D721Med (cell line): ENCODE measurements at regions not wholly inside any gene's neighbourhood (a gene's known extent, or its start where the extent isn't known, plus 50 kb on each side); places are given as distances from the start of the nearest gene placed in this dataset.

Experiments
- DNase-seq: peaks from one replicate; pipeline ENCODE4 v3.0.0; 2011; ENCODE audit warnings: low spot score; ENCODE audit not compliant: insufficient read length
- FAIRE-seq: peaks from 2 replicates; lab custom pipeline; 2011; peaks lifted over from hg19 to GRCh38; lab: Jason Lieb, UNC
- TF ChIP-seq, protein P1 (sequence below): IDR thresholded peaks from 2 replicates; pipeline ENCODE4 v1.5.1; 2012; ENCODE audit warnings: mild to moderate bottlenecking, control low read depth; ENCODE audit not compliant: insufficient read depth; ENCODE audit errors: missing control alignments

DNA sequence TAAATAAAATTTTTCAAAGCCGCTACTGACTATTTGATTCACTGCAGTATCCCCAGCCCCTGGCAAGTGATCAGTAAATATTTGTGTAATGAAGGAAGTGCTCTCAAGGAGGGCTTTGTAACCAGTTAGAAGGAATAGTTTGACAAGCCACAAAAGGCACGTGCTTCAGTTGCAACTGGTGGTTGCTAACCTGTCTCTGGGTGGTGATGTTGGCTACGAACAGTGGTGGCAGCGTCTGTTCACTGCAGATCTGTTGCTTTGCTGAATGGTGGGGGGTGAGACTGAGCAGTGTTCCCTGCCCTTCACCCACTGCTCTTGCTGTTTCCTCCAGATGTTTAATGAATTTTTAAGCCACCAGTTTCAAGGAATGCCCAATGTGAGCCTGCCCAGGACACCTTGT lies 73.9 kb upstream of the SIX2 start:
- no peak for DNase-seq
- TF ChIP-seq, protein P1, sequence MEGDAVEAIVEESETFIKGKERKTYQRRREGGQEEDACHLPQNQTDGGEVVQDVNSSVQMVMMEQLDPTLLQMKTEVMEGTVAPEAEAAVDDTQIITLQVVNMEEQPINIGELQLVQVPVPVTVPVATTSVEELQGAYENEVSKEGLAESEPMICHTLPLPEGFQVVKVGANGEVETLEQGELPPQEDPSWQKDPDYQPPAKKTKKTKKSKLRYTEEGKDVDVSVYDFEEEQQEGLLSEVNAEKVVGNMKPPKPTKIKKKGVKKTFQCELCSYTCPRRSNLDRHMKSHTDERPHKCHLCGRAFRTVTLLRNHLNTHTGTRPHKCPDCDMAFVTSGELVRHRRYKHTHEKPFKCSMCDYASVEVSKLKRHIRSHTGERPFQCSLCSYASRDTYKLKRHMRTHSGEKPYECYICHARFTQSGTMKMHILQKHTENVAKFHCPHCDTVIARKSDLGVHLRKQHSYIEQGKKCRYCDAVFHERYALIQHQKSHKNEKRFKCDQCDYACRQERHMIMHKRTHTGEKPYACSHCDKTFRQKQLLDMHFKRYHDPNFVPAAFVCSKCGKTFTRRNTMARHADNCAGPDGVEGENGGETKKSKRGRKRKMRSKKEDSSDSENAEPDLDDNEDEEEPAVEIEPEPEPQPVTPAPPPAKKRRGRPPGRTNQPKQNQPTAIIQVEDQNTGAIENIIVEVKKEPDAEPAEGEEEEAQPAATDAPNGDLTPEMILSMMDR: no peak
- no peak for FAIRE-seq

DNA sequence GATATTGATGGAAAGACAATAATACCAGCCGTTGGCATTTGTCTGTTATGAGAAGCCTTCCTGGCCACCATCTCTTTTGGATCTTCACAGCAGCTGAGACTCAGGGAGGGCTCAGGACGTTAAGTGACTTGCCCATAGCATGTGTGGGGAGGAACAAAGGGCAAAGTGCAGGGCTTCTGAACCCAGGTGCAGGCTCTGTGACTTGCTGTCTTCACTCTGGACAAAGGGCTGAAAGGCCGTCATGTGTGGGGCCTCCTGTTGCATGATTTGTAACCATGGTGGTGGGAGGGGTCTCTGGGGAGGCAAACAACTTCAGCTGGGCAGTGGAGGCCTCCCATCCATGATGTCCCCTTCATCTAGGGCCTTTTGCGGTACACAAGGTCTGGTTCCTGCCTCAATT lies 65.5 kb upstream of the SIX2 start:
- DNase-seq (no peak), FAIRE-seq (no peak)
- TF ChIP-seq, protein P1: no peak

DNA sequence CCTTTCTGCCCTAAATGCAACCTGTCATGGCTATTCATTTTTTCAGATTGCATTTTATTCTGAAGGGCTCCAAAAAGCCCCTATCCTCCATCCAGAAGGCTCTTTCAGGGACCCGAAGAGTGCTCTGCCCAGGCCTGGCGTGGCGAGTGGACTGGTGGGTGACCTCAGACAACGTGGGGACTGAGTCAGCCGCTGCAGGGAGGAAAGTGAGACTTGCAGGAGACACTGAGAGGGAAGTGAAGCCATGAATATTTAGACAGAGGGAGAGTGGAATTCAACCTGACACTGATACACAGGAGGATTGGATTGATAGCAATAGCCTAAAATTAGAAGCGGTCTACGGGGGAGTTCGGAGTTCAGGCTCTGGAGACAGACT lies 63.6 kb upstream of the SIX2 start:
- DNase-seq: no peak
- TF ChIP-seq, protein P1: no peak
- no peak for FAIRE-seq

DNA sequence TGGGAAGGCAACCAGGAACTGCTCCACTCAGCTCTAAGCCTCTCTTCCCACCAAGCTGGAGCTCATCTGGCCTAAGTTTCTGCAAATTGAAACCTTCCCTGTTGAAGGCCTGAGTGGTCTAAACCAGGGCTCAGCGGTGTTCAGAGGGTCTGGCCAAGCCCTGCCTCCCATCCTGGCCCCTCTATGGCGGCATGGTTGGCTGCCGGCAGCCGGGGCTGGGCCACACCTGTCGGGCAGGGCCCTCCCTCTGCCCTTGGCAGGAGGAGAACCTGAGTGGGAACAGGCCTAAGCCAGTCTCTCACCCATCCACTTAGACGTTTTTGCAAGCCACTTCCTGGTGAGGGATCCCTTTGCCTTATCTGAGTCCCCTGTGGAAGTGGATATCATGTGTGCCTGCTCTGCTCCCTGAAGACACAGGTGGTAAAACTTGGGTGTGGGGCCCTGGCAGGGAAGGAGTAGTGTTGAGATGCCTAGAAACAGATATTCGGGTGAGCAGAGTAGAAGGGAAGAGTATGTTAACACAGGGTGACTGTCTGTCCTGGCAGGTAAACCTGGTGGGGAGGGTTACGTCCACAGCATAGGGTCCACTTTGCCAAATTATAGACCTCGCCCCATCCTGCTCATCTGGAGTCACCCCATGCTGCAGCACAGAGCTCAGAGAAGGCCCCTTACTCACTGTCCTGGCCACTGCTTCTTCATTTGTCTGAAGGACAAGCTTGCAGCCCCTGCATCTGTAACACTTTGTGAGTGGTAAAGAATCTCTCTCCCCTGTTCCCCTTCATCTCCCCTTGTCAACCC lies 63.0 kb upstream of the SIX2 start:
- TF ChIP-seq, protein P1: no peak
- FAIRE-seq: no peak
- DNase-seq: no peak

DNA sequence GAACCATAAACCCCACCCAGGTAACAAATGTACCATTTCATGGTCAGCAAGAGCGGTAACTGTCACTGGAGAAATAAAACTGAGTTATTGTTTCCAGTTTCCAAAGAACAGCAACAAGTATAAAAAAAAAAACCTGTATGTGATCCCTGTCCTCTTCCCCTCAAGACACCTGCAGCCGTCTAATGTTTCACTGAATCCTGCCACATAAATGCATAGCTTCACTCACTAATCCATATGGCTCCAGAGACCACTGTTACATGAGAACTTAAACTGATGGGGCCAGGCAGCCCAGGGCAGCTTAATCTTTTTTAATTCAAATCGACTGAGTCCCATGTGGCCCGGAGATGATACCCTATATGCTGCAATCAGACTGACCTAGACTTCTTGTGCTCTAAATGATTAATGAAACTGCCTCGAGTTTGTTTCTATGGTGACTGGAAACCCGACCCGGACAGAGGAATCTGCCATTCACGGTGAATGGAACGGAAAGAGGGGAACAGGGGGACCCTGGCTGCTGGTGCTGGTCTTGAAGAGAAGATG lies 60.9 kb upstream of the SIX2 start:
- DNase-seq (no peak), FAIRE-seq (no peak)
- TF ChIP-seq, protein P1: no peak

DNA sequence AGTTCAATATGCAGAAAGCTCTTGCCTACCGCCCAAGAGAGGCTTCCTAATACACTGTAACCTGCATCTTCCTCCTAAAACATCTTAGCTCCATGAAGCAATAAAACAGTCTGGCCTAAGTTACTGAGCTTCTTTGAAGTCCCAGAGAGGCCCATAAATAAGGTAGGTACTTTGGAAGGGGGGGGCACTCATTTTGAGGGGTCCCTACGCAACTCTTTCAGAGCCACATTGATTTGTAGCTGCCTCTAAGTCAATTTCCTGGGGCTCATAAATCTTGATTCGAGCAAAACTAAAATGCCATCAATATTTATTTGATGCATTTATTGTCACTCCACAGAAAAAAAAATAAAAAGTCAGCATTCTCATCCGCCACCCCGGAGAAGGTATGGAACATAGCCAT lies 60.4 kb upstream of the SIX2 start:
- TF ChIP-seq, protein P1: no peak
- FAIRE-seq (no peak), DNase-seq (no peak)

DNA sequence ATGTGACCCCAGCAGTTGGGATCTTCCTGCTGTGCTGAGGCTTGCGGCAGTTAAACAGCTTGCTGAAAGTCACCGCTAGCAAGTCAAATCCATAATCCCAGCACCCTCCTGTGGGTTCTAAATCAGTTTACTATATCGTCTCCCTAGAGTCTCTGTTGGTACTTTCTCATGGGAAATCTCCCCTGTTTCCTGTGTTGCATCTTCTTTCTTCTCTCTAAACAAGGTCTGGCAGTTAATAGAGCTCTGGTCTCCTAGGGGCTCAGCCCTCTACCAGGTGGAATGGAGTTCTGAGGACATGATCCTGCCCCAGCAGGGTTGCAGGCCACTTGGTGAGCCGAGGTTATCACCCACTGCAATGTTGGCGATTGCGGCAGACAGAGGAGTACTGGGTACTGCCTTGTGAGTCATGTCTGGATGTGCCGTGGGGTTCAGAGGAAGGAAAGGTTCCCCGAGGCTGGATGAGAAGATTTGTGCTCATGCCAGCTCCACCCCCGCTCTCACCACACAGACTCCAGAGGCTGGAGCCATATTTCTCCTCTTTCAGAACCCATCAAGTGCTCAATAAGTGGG lies 59.4 kb upstream of the SIX2 start:
- no peak for DNase-seq
- TF ChIP-seq, protein P1: no peak
- FAIRE-seq: no peak
